GM23248 (cell line): ENCODE measurements at regions not wholly inside any gene's neighbourhood (a gene's known extent, or its start where the extent isn't known, plus 50 kb on each side); places are given as distances from the start of the nearest gene placed in this dataset.
A peak's percentile ranks its signal among the peaks of the same experiment; 100 is the strongest.
"Not testable (repeated sequence)": the region's sequence is repeated elsewhere in the genome, so short reads cannot be mapped to it uniquely, and the experiment has no call there.

ENCODE experiments used
- DNase-seq: peaks from one replicate; pipeline ENCODE4 v3.0.0-alpha.2; 2015
- H2AFZ ChIP-seq: fragments of 200-600 bp; sonication (generic); 2 replicates; pipeline ENCODE4 v1.6.1; 2016; ENCODE audit warnings: antibody characterized with exemption
- H3F3A ChIP-seq: fragments of 200-600 bp; sonication (generic); 2 replicates; pipeline ENCODE4 v1.6.1; 2016; ENCODE audit warnings: mild to moderate bottlenecking, antibody characterized with exemption, mixed run types; ENCODE audit not compliant: insufficient read depth
- H3K27ac ChIP-seq: fragments of 200-600 bp; sonication (generic); 2 replicates; pipeline ENCODE4 v1.5.1; 2016; ENCODE audit warnings: mild to moderate bottlenecking
- H3K27me3 ChIP-seq: fragments of 200-600 bp; sonication (generic); replicated peaks from 2 replicates; pipeline ENCODE4 v1.6.1; 2016; ENCODE audit warnings: mild to moderate bottlenecking; ENCODE audit not compliant: insufficient read depth
- H3K36me3 ChIP-seq: fragments of 200-600 bp; sonication (generic); 2 replicates; pipeline ENCODE4 v1.6.1; 2016; ENCODE audit warnings: low read depth, mild to moderate bottlenecking
- H3K4me1 ChIP-seq: fragments of 200-600 bp; sonication (generic); 2 replicates; pipeline ENCODE4 v1.6.1; 2016; ENCODE audit warnings: mild to moderate bottlenecking; ENCODE audit not compliant: insufficient read depth
- H3K4me2 ChIP-seq: fragments of 200-600 bp; sonication (generic); one replicate; pipeline ENCODE4 v1.6.1; 2016; ENCODE audit warnings: mild to moderate bottlenecking; ENCODE audit not compliant: unreplicated experiment
- H3K4me3 ChIP-seq: fragments of 200-600 bp; sonication (generic); 2 replicates; pipeline ENCODE4 v1.5.1; 2016; ENCODE audit warnings: mild to moderate bottlenecking
- H3K79me2 ChIP-seq: fragments of 200-600 bp; sonication (generic); 2 replicates; pipeline ENCODE4 v1.6.1; 2016; ENCODE audit warnings: mild to moderate bottlenecking; ENCODE audit not compliant: insufficient read depth
- H3K9ac ChIP-seq: fragments of 200-600 bp; sonication (generic); 2 replicates; pipeline ENCODE4 v1.6.1; 2016; ENCODE audit warnings: mild to moderate bottlenecking
- H3K9me2 ChIP-seq: fragments of 200-600 bp; sonication (generic); 2 replicates; pipeline ENCODE4 v1.6.1; 2016; ENCODE audit warnings: mixed run types, mild to moderate bottlenecking, moderate library complexity; ENCODE audit not compliant: insufficient read depth
- H3K9me3 ChIP-seq: fragments of 200-600 bp; sonication (generic); one replicate; pipeline ENCODE4 v1.6.1; 2017; ENCODE audit warnings: low read depth
- H4K20me1 ChIP-seq: fragments of 200-600 bp; sonication (generic); 2 replicates; pipeline ENCODE4 v1.6.0; 2016; ENCODE audit not compliant: insufficient read depth
- EZH2 ChIP-seq: fragments of 200-600 bp; sonication (generic); IDR thresholded peaks from 2 replicates; pipeline ENCODE4 v1.6.1; 2018; ENCODE audit warnings: antibody characterized with exemption, mild to moderate bottlenecking; ENCODE audit not compliant: insufficient read depth, poor library complexity, severe bottlenecking
- EZH2phosphoT487 ChIP-seq: fragments of 200-600 bp; sonication (generic); IDR thresholded peaks from 2 replicates; pipeline ENCODE4 v1.6.1; 2018; ENCODE audit warnings: antibody characterized with exemption, moderate library complexity, mild to moderate bottlenecking, low read depth; ENCODE audit not compliant: insufficient read depth
- WGBS, 2 experiments: methylation state at CpG; one replicate each; pipeline ENCODE4 v1.1.6; 2015 to 2017; ENCODE audit warnings: low lambda C conversion rate in 2 of 2, low coverage in 1 of 2; ENCODE audit errors: missing lambda C conversion rate in 2 of 2; 5-methylcytosine and 5-hydroxymethylcytosine counted together
- in situ Hi-C: fragments of 300-500 bp; cut with MboI; formaldehyde crosslinking; loops from 2 replicates; pipeline ENCODE4 v1.15.0; 2020

DNA sequence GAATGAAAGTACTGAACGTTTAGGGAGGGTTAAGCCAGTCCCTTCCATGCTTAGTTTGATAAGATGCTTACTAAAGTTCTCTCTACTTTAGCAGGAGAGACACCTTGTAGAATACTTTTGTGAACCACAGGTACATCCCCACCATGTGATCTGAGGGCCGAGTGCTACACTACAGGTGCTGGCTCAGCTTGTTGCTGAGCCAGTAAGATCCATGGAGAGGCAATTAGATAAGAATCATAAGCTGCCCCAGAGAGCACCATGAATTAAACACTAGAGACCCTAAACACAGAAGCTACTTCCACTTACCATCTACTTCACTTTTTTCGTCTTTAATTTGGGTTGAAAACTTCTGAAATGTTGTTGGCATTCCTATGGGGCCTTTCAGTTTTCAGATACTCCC lies 70.5 kb upstream of the GOLGA8B start:
- no peak overlapping the region for H3K9ac ChIP-seq
- H3K4me1 ChIP-seq, result peaks cover 18% of the 10 kb centered on the region
- no peak for DNase-seq
- no peak overlapping the region for H3K4me2 ChIP-seq
- H3K27me3 ChIP-seq, result no peaks in the 10 kb centered on the region; the same call in 1 of the 2 replicates
- H2AFZ ChIP-seq, result no peak overlapping the region
- H3K27ac ChIP-seq, result no peak overlapping the region
- TF ChIP-seq EZH2phosphoT487 (no peak), EZH2 (no peak)
- no peaks in the 10 kb centered on the region for H3K36me3 ChIP-seq
- no peaks in the 10 kb centered on the region for H3K79me2 ChIP-seq
- no peaks in the 10 kb centered on the region for H4K20me1 ChIP-seq
- in situ Hi-C loops, result no loop called here
- H3F3A ChIP-seq, result peaks cover 7% of the 10 kb centered on the region; the same call in 1 of the 2 replicates
- 76 to 84% methylated on average over 3 of the region's 3 CpGs for WGBS, 2 experiments
- H3K4me3 ChIP-seq, result no peak overlapping the region
- no peaks in the 10 kb centered on the region for H3K9me3 ChIP-seq
- H3K9me2 ChIP-seq, result no peaks in the 10 kb centered on the region

DNA sequence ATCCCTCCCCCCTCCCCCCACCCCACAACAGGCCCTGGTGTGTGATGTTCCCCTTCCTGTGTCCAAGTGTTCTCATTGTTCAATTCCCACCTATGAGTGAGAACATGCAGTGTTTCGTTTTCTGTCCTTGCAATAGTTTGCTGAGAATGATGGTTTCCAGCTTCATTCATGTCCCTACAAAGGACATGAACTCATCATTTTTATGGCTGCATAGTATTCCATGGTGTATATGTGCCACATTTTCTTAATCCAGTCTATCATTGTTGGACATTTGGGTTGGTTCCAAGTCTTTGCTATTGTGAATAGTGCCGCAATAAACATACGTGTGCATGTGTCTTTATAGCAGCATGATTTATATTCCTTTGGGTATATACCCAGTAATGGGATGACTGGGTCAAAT lies 69.9 kb upstream of the GOLGA8B start:
- H3K9ac ChIP-seq, in situ Hi-C loops, H3K27ac ChIP-seq, H3F3A ChIP-seq, H3K9me2 ChIP-seq, H3K4me2 ChIP-seq, H3K79me2 ChIP-seq, H3K4me3 ChIP-seq, H4K20me1 ChIP-seq, H3K27me3 ChIP-seq, H2AFZ ChIP-seq, DNase-seq, H3K9me3 ChIP-seq, H3K36me3 ChIP-seq: not testable (repeated sequence)
- WGBS, 2 experiments, result 83% methylated on average over 1 to 3 of the region's 3 CpGs
- peaks cover 18% of the 10 kb centered on the region for H3K4me1 ChIP-seq

- Histone ChIP-seq H2AFZ (no peak overlapping the region), H3K9ac (no peak overlapping the region), H3K27me3 (no peaks in the 10 kb centered on the region; the same call in 1 of the 2 replicates), H3K4me2 (no peak overlapping the region), H3K36me3 (no peaks in the 10 kb centered on the region), H3K4me1 (peaks cover 18% of the 10 kb centered on the region), H3K79me2 (no peaks in the 10 kb centered on the region), H3F3A (peaks cover 7% of the 10 kb centered on the region; the same call in 1 of the 2 replicates), H3K4me3 (no peak overlapping the region), H3K9me3 (no peaks in the 10 kb centered on the region), H4K20me1 (no peaks in the 10 kb centered on the region), H3K27ac (no peak overlapping the region), H3K9me2 (no peaks in the 10 kb centered on the region)
- TF ChIP-seq EZH2 (no peak), EZH2phosphoT487 (no peak)
- in situ Hi-C loops, result no loop called here
- DNase-seq, result no peak
Measured at GRCh38 chr15:34652726-34653033, 69.2 kb upstream of the GOLGA8B start.

DNA sequence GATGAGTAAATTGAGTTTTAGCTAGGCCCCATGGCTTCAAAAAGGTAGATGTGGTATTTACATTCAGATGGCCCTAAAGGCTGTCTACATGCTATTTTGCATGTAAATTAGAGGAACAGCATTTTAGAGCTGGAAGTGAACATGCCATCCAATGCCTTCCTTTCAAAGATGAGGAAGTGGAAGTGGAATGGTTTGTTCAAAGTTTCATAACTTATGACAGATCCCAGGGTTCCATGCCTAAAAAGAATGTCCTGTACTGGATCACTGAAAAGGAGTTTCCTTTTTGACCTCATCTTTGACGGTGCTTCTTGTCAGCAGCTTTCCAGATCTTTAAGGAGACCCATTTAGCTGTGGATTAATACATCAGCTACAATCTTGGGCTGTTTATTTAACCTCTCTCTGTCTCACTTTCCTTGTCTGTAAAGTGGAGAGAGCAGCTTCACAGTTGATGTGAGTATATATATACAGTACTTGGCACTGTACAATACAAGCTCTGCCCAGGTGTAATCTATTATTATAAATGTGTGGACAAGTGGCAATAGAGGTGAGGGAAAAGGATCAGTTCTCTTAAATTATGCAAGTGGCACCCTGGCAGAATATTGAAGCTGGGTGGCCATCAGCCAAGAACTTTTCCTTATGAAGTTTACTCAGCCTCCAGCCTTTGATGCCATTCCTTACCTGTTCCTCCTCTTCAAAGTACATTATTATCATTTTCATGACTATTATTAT lies 68.7 kb upstream of the GOLGA8B start:
- 5 to 14% methylated on average over 1 of the region's 1 CpG for WGBS, 2 experiments
- DNase-seq, result no peak
- in situ Hi-C loops, result no loop called here
- Histone ChIP-seq H2AFZ (no peak overlapping the region), H3F3A (peaks cover 7% of the 10 kb centered on the region; the same call in 1 of the 2 replicates), H3K27me3 (no peaks in the 10 kb centered on the region; the same call in 1 of the 2 replicates), H3K9me2 (no peaks in the 10 kb centered on the region), H3K4me1 (peaks cover 18% of the 10 kb centered on the region), H3K4me2 (no peak overlapping the region), H3K4me3 (no peak overlapping the region), H3K27ac (no peak overlapping the region), H3K9ac (no peak overlapping the region), H3K36me3 (no peaks in the 10 kb centered on the region), H3K9me3 (no peaks in the 10 kb centered on the region), H4K20me1 (no peaks in the 10 kb centered on the region), H3K79me2 (no peaks in the 10 kb centered on the region)
- TF ChIP-seq EZH2phosphoT487 (no peak), EZH2 (no peak)

- H3K36me3 ChIP-seq, result no peaks in the 10 kb centered on the region
- no peaks in the 10 kb centered on the region for H3K79me2 ChIP-seq
- in situ Hi-C loops, result no loop called here
- H3K27me3 ChIP-seq, result no peaks in the 10 kb centered on the region
- no peaks in the 10 kb centered on the region for H4K20me1 ChIP-seq
- peak overlapping the region; percentile 36; the same call in 1 of the 2 replicates for H3K9ac ChIP-seq
- no peaks in the 10 kb centered on the region for H3K9me2 ChIP-seq
- H2AFZ ChIP-seq, result no peak overlapping the region
- no peaks in the 10 kb centered on the region for H3K9me3 ChIP-seq
- TF ChIP-seq EZH2phosphoT487 (no peak), EZH2 (no peak)
- H3F3A ChIP-seq, result peaks cover 7% of the 10 kb centered on the region; the same call in 1 of the 2 replicates
- DNase-seq, result peak; percentile 89
- H3K4me3 ChIP-seq, result no peak overlapping the region
- H3K4me1 ChIP-seq, result peaks cover 18% of the 10 kb centered on the region
- peak overlapping the region; percentile 82 for H3K27ac ChIP-seq
- H3K4me2 ChIP-seq, result peak overlapping the region; percentile 67
Measured at GRCh38 chr15:34650177-34650576, 66.7 kb upstream of the GOLGA8B start.
